ENCODE measurements at regions not wholly inside any gene's neighbourhood (a gene's known extent, or its start where the extent isn't known, plus 50 kb on each side); places are given as distances from the start of the nearest gene placed in this dataset.

GRCh38 chr15:31484986-31485385 lies 158.4 kb downstream of the KLF13 start:
- no peak for DNase-seq (ENCODE audit: low read depth, low spot score)
- BruUV-seq (replicated peaks), result no TSS peak

More at GRCh38 chr15:31484986-31485385, 158.4 kb downstream of the KLF13 start:
- intact Hi-C loops (cut with micrococcal nuclease), result no loop called here
- Histone ChIP-seq H3K9ac (replicated peaks; ENCODE audit: extremely low read depth, insufficient read depth, low read length) (no peak overlapping the region), H4K20me1 (replicated peaks; ENCODE audit: control insufficient read depth, extremely low read depth, insufficient read depth, low read length) (no peaks in the 10 kb centered on the region), H3K27ac (ENCODE audit: insufficient read depth, low read depth, low read length) (no peak overlapping the region), H3K36me3 (ENCODE audit: control insufficient read depth in 2 of 2, extremely low read depth in 1 of 2, insufficient read depth in 2 of 2, low read length in 2 of 2) (no peaks in the 10 kb centered on the region), H3K9me1 (replicated peaks; ENCODE audit: control insufficient read depth, extremely low read depth, insufficient read depth, low read length) (no peaks in the 10 kb centered on the region), H3K27me3 (ENCODE audit: control insufficient read depth in 2 of 2, insufficient read depth in 2 of 2, low read length in 2 of 2) (peaks cover 26 to 33% of the 10 kb centered on the region in 2 experiments), H3K4me1 (ENCODE audit: control insufficient read depth, extremely low read depth, insufficient read depth, low read length) (peaks cover 5% of the 10 kb centered on the region), H3K9me3 (replicated peaks; ENCODE audit: control insufficient read depth, insufficient read depth, low read length) (no peaks in the 10 kb centered on the region), H2AFZ (ENCODE audit: low read depth, low read length) (no peak overlapping the region), H3K4me3 (replicated peaks in 1 of 3; ENCODE audit: insufficient read depth in 1 of 3, low read depth in 1 of 3, low read length in 3 of 3) (no peak overlapping the region), H3K4me2 (ENCODE audit: insufficient read depth, low read length) (no peak overlapping the region), H3K79me2 (ENCODE audit: control insufficient read depth, insufficient read depth, low read length) (no peaks in the 10 kb centered on the region)
- ChIA-PET CTCF (no interaction called here), POLR2A (no interaction called here)
- TF ChIP-seq POLR2AphosphoS5 (IDR thresholded peaks at IDR 0.05; ENCODE audit: insufficient read depth, low read depth, low read length) (no peak), MAX (IDR thresholded peaks at IDR 0.05; ENCODE audit: insufficient read depth, insufficient read length) (no peak), FOS (IDR thresholded peaks at IDR 0.05; ENCODE audit: borderline replicate concordance, insufficient read depth, low read length) (no peak), MYC (IDR thresholded peaks at IDR 0.05; ENCODE audit: low read depth, low read length) (no peak), EZH2 (IDR thresholded peaks at IDR 0.05; ENCODE audit: borderline replicate concordance, low read depth, low read length, severe bottlenecking) (no peak), CTCF (IDR thresholded peaks at IDR 0.05; ENCODE audit: extremely low read depth in 1 of 2, insufficient read depth in 1 of 2, low read depth in 1 of 2, low read length in 2 of 2) (no peak), POLR2A (IDR thresholded peaks at IDR 0.05; ENCODE audit: low read depth, low read length) (no peak), JUN (IDR thresholded peaks at IDR 0.05; ENCODE audit: borderline replicate concordance, insufficient read depth, insufficient read length, low read depth) (no peak), GATA2 (IDR thresholded peaks at IDR 0.05; ENCODE audit: insufficient read depth, insufficient read length, low read depth, low read length) (no peak)
- FAIRE-seq, result no peak
- dilution Hi-C loops (cut with MboI; ENCODE audit: extremely low pct_ligation_motif_present, low sequenced_read_pairs), result loop anchor here (25.0 kb wide), 1 partner anchor 273 kb away; no protein-coding TSS in a partner anchor

All from endothelial cell of umbilical vein (primary cell).